Thoracic aorta (tissue), 2 donors: ENCODE measurements at regions not wholly inside any gene's neighbourhood (a gene's known extent, or its start where the extent isn't known, plus 50 kb on each side); places are given as distances from the start of the nearest gene placed in this dataset.
"Not testable (repeated sequence)": the region's sequence is repeated elsewhere in the genome, so short reads cannot be mapped to it uniquely, and the experiment has no call there.

Experiments used
- ATAC-seq: fragments of 150-250 bp; one replicate; pipeline ENCODE4 v1.8.0; 2017; ENCODE audit warnings: low read depth; ENCODE audit not compliant: insufficient number of reproducible peaks, low FRiP score
- DNase-seq: peaks from one replicate; pipeline ENCODE4 v3.0.0-alpha.2; 2020; ENCODE audit warnings: low spot score
- H3K27ac ChIP-seq, 2 donors: fragments of 200-600 bp; sonication (generic); 1 replicate in 1 of 2; 2 replicates in 1 of 2; pipeline ENCODE4 v1.5.1; 2016; ENCODE audit warnings: mild to moderate bottlenecking in 2 of 2, moderate library complexity in 2 of 2
- H3K27me3 ChIP-seq: fragments of 200-600 bp; sonication (generic); replicated peaks from 2 replicates; pipeline ENCODE4 v1.6.0; 2016; ENCODE audit warnings: mild to moderate bottlenecking; ENCODE audit not compliant: insufficient read depth
- H3K36me3 ChIP-seq: fragments of 200-600 bp; sonication (generic); one replicate; pipeline ENCODE4 v1.5.1; 2016
- H3K4me1 ChIP-seq, 2 donors: fragments of 200-600 bp; sonication (generic); 1 replicate in 1 of 2; 2 replicates in 1 of 2; pipeline versions ENCODE4 v1.5.1 to v1.6.0; 2016; ENCODE audit warnings: low read depth in 2 of 2, mild to moderate bottlenecking in 1 of 2; ENCODE audit not compliant: control insufficient read depth in 1 of 2
- H3K4me3 ChIP-seq: fragments of 200-600 bp; sonication (generic); 2 replicates; pipeline ENCODE4 v1.5.1; 2016; ENCODE audit warnings: mild to moderate bottlenecking
- H3K9me3 ChIP-seq: fragments of 200-600 bp; sonication (generic); 2 replicates; pipeline ENCODE4 v1.5.1; 2016

- not testable (repeated sequence) for DNase-seq, H3K27me3 ChIP-seq, H3K9me3 ChIP-seq, H3K4me1 ChIP-seq, H3K36me3 ChIP-seq
- H3K27ac ChIP-seq, result peak overlapping the region in 1 of 2 donors; percentile 64
- peak overlapping the region; percentile 72 for H3K4me3 ChIP-seq
- peak; percentile 95 for ATAC-seq
These were observed 56.7 kb upstream of the GOLGA8R start for GRCh38 chr15:30470601-30471365.

- ATAC-seq, result peak; percentile 24
- H3K27me3 ChIP-seq, H3K9me3 ChIP-seq, H3K4me1 ChIP-seq, DNase-seq, H3K36me3 ChIP-seq: not testable (repeated sequence)
- Histone ChIP-seq H3K4me3 (peak overlapping the region; percentile 72), H3K27ac (peak overlapping the region in 1 of 2 donors; percentile 64)
These were observed 57.3 kb upstream of the GOLGA8R start for GRCh38 chr15:30471366-30471749.

GRCh38 chr15:30471817-30472551, 57.9 kb upstream of the GOLGA8R start:
- not testable (repeated sequence) for H3K4me3 ChIP-seq, H3K27me3 ChIP-seq, DNase-seq, H3K36me3 ChIP-seq, H3K4me1 ChIP-seq, H3K9me3 ChIP-seq, H3K27ac ChIP-seq, ATAC-seq

GRCh38 chr15:30484887-30485286, 67.0 kb upstream of the GOLGA8Q start:
- H3K4me3 ChIP-seq, ATAC-seq, DNase-seq, H3K4me1 ChIP-seq, H3K36me3 ChIP-seq, H3K27ac ChIP-seq, H3K27me3 ChIP-seq, H3K9me3 ChIP-seq: not testable (repeated sequence)

GRCh38 chr15:30489237-30489636, 62.6 kb upstream of the GOLGA8Q start:
- not testable (repeated sequence) for H3K27ac ChIP-seq, H3K9me3 ChIP-seq, DNase-seq, ATAC-seq, H3K27me3 ChIP-seq, H3K36me3 ChIP-seq, H3K4me1 ChIP-seq, H3K4me3 ChIP-seq

GRCh38 chr15:30490334-30490733, 61.5 kb upstream of the GOLGA8Q start:
- not testable (repeated sequence) for H3K9me3 ChIP-seq, H3K36me3 ChIP-seq, H3K27me3 ChIP-seq, H3K4me3 ChIP-seq, H3K4me1 ChIP-seq, H3K27ac ChIP-seq, ATAC-seq, DNase-seq

- not testable (repeated sequence) for H3K4me1 ChIP-seq, H3K27ac ChIP-seq, H3K9me3 ChIP-seq, H3K4me3 ChIP-seq, H3K36me3 ChIP-seq, DNase-seq, H3K27me3 ChIP-seq, ATAC-seq
These were observed 57.9 kb upstream of the GOLGA8Q start for GRCh38 chr15:30493947-30494346.

- ATAC-seq, DNase-seq: not testable (repeated sequence)
These were observed 54.6 kb upstream of the GOLGA8Q start for GRCh38 chr15:30497275-30497674.

GRCh38 chr15:30499233-30499632, 52.6 kb upstream of the GOLGA8Q start:
- H3K36me3 ChIP-seq, DNase-seq, H3K4me1 ChIP-seq, ATAC-seq, H3K27ac ChIP-seq, H3K9me3 ChIP-seq, H3K27me3 ChIP-seq, H3K4me3 ChIP-seq: not testable (repeated sequence)

More at GRCh38 chr15:30497275-30497674, 54.6 kb upstream of the GOLGA8Q start:
- not testable (repeated sequence) for H3K27me3 ChIP-seq, H3K4me3 ChIP-seq, H3K36me3 ChIP-seq, H3K4me1 ChIP-seq, H3K27ac ChIP-seq, H3K9me3 ChIP-seq

GRCh38 chr15:30500511-30500910, 51.3 kb upstream of the GOLGA8Q start:
- not testable (repeated sequence) for H3K36me3 ChIP-seq, ATAC-seq, H3K4me1 ChIP-seq, DNase-seq, H3K27me3 ChIP-seq, H3K4me3 ChIP-seq, H3K27ac ChIP-seq, H3K9me3 ChIP-seq
